Suppressor macrophage (primary cell): ENCODE measurements at regions not wholly inside any gene's neighbourhood (a gene's known extent, or its start where the extent isn't known, plus 50 kb on each side); places are given as distances from the start of the nearest gene placed in this dataset.
"Not testable (repeated sequence)": the region's sequence is repeated elsewhere in the genome, so short reads cannot be mapped to it uniquely, and the experiment has no call there.

Source experiments
- DNase-seq, 4 experiments: peaks; one replicate each; pipeline ENCODE4 v3.0.0-alpha.2; 2020 to 2022

DNA sequence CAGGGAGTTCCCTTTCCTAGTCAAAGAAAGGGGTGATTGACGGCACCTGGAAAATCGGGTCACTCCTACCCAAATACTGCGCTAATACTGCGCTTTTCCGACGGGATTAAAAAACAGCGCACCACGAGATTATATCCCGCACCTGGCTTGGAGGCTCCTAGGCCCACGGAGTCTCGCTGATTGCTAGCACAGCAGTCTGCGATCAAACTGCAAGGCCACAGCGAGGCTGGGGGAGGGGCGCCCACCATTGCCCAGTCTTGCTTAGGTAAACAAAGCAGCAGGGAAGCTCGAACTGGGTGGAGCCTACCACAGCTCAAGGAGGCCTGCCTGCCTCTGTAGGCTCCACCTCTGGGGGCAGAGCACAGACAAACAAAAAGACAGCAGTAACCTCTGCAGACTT lies 504.1 kb downstream of the HTR1B start:
- not testable (repeated sequence) for DNase-seq

- no peak for DNase-seq
Observed at GRCh38 chr6:76942203-76942966, 520.9 kb downstream of the HTR1B start.

GRCh38 chr6:76940191-76940590 lies 523.1 kb downstream of the HTR1B start:
- no peak for DNase-seq

GRCh38 chr6:76914737-76915136 lies 548.6 kb downstream of the HTR1B start:
- no peak for DNase-seq

DNA sequence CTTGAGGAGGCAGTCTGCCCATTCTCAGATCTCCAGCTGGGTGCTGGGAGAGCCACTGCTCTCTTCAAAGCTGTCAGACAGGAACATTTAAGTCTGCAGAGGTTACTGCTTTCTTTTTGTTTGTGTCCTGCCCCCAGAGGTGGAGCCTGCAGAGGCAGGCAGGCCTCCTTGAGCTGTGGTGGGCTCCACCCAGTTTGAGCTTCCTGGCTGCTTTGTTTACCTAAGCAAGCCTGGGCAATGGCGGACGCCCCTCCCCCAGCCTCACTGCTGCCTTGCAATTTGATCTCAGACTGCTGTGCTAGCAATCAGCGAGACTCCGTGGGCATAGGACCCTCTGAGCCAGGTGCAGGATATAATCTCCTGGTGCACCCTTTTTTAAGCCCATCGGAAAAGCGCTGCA lies 557.8 kb downstream of the HTR1B start:
- DNase-seq, result not testable (repeated sequence)

DNA sequence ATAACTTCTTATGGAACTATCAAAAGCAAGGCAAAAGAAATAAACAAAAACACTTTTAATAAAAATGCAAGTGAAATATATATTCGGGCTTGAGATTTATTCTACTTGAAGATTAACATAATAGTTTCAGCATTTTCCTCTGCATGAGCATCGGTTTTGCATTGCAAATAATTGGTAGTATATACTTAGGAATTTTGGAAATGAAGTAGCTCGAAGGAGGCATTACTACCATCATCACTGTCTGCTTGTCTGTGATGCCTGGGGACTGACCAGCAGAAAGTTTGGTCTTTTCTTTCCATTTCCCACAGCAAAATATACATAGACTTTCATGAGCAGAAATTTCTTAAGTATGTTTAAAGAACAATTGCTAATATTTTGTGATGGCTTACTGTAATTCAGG lies 570.7 kb downstream of the HTR1B start:
- no peak for DNase-seq

GRCh38 chr6:76888351-76888750 lies 574.9 kb downstream of the HTR1B start:
- no peak for DNase-seq

DNA sequence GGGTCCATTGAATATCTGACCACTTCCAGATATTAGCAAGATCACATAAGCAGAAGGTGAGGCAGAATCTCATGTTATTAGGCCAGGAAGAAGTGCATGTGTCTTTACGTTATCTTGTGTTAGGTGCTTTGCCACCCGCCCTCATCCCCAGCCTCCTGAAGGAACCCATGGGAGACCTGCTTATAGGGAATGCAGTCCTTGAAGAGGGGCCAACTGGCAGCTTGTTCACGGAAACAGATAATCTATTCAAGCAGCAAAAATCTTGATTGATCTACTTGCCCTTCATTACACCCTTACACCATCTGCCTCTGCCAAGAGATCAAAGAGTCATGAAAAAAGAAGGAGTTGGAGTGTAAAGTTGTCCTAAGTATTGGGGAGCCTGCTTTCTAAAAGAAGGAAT lies 576.4 kb downstream of the HTR1B start:
- no peak for DNase-seq

DNA sequence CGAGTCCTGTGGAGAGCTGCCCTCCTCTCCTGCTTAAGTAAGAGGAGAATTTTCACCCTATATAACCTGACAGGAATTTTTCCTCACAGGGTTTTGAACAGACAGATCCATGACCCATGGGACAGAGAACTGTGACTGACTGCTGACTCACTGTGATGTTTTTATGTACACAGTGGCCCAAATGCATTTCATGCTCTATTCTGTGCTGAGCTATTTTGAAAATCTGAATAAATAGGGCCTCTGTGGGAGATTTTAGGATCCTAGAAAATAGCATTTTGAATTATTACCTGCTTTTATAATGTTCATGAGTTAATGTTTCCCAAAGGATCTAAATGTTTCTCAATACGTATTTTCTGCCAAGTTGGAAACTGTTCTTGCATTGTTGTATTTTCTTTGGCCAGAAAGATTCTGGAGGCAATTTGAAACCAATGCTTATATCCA lies 577.4 kb downstream of the HTR1B start:
- no peak for DNase-seq

GRCh38 chr6:76881414-76881813 lies 581.9 kb downstream of the HTR1B start:
- no peak for DNase-seq

DNA sequence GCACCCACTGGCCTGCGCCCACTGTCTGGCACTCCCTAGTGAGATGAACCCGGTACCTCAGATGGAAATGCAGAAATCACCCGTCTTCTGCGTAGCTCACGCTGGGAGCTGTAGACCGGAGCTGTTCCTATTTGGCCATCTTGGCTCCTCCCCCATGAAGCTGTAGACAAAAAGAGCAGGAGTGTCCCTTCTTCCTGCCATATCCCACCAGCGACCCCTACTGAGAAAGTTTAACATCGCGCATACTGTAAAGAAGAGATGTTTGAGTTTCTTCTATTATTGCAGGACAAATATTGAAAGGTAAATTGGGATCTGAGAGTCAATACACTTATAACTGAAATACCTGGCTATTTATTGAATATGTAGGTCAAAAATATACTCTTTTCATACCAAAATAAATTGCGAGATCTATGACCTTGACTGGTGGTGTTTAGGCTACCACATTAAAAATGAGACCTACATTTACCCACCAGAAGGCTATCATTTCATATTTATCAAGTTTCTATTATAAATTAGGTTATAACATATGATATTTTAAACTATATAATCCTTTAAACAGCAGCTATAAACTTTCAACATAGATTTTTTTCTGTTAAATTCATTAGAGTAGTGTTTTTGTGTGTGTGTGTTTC lies 586.3 kb downstream of the HTR1B start:
- no peak for DNase-seq

- not testable (repeated sequence) for DNase-seq
Observed at GRCh38 chr6:76876430-76876829, 586.9 kb downstream of the HTR1B start.

GRCh38 chr6:76867182-76867581 lies 596.1 kb downstream of the HTR1B start:
- no peak for DNase-seq

GRCh38 chr6:76866091-76866915 lies 597.0 kb downstream of the HTR1B start:
- no peak for DNase-seq

GRCh38 chr6:76862936-76863335 lies 600.4 kb downstream of the HTR1B start:
- DNase-seq, result no peak

DNA sequence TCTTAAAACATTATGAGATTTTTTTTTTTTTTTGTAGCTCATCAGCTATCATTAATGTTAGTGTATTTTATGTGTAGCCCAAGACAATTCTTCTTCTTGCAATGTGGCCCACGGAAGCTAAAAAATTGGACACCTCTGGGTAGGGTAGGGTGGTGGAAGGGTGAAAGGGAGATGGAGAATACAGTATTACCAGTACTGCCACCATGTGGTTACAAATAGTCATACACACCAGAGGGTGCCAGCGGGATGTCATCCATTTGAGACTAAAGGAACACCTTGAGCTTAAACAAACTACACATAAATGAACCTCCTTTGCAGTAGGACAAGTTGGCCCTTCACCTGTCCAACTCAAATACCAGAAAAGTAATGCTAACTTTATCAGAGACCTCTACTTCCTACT lies 601.9 kb downstream of the HTR1B start:
- peak in 1 of 4 experiments; percentile 3 for DNase-seq

DNA sequence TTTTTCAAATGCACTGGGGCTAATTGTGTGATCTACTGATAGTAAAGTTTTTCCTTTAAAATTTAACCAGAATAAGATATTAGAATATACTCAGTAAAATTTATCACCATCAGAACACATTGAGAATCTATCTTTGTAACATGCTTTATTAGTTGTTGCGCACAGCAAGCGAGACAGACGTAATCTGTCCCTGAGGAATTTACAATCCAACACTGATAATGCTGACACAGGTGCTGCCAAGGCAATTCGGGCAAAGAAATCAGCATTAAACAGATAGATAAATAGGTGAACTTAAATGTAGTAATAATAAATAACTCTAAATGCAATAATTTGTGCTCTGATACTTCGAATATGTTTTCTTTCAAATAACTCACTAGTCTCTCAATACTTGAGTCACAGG lies 607.2 kb downstream of the HTR1B start:
- no peak for DNase-seq

- DNase-seq, result no peak
Observed at GRCh38 chr6:76852776-76853175, 610.5 kb downstream of the HTR1B start.

DNA sequence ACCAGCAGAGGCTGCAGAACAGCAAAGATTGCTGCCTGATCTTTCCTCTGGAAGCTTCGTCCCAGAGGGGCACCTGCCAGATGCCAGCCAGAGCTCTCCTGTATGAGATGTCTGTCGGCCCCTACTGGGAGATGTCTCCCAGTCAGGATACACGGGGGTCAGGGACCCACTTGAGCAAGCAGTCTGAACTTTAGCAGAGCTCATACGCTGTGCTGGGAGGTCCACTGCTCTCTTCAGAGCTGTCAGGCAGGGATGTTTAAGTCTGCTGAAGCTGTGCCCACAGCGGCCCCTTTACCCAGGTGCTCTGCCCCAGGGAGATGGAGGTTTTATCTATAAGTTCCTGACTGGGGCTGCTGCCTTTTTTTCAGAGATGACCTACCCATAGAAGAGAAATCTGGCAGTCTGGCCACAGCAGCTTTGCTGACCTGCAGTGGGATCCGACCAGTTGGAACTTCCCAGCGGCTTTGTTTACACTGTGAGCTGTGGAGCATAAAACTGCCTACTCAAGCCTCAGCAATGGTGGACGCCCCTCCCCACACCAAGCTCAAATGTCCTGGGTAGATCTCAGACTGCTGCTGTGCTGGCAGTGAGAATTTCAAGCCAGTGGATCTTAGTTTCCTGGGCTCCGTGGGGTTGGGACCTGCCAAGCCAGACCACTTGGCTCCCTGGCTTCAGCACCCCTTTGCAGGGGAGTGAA lies 613.9 kb downstream of the HTR1B start:
- DNase-seq, result not testable (repeated sequence)

DNA sequence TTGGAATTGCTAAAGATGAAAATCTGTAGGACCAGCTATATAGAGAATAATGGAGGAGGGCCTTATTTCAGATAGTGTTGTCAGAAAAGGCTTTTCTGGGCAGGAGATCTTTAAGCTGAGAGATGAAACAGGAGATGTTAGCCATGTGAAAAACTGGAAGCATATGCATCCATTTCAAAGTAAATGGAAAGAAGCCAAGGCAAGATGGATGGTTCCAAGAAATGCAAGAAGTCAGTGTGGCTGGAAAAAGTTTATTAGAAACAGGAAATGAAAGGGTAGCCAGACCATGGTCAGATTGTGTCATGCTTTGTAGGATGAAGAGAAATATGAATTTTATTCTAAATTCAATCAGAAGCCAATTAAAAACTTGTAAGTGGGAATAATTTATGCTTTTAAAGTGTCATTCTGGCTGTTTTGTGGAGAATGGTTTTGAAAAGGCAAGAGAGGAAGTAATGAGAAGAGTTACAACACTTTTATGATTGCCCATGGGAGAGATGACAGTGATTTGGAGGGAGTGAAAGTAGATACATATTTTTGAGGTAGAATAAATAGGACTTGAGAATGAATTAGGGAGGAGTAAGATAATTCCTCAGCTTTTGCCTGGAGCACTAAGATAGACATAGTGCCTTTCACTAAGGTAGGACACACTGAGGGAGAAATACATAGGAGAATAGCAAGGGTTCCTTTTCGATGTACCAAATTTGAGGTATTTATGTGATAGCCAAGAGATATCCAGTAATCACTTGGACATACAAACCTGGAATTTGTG lies 620.1 kb downstream of the HTR1B start:
- no peak for DNase-seq

DNA sequence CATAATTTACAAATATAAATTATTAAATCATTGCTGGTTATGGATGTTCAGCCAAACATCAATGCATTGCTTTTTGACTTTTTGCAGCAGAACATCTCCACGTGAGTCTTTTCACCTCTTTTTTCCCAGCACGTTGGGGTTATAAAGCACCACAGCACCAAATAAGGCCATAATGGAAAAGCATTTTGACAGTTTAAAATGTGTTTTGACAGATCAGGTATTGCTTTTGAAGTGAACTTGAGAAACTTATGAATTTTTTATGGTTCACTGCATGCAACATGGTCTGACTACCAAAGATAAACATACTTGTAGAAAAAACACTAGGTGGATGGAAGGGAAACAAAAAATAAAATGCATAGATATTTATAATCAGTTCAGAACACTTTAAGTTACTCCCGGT lies 622.4 kb downstream of the HTR1B start:
- no peak for DNase-seq
